ENCODE measurements at regions not wholly inside any gene's neighbourhood (a gene's known extent, or its start where the extent isn't known, plus 50 kb on each side); places are given as distances from the start of the nearest gene placed in this dataset.

GRCh38 chr9:30522061-30522460 lies 1862.4 kb upstream of the ACO1 start:
- H3K27me3 ChIP-seq (ENCODE audit: insufficient read depth, low read length): no peaks in the 10 kb centered on the region
- no peak overlapping the region for H3K9ac ChIP-seq (ENCODE audit: low read length)
- no peaks in the 10 kb centered on the region for H3K9me2 ChIP-seq (ENCODE audit: low read depth, low read length)
- no peak overlapping the region for H3K4me3 ChIP-seq (ENCODE audit: low read depth, low read length, poor library complexity, severe bottlenecking)
- H3F3A ChIP-seq (ENCODE audit: insufficient read depth, low read length): no peaks in the 10 kb centered on the region
- TF ChIP-seq CTCF (IDR thresholded peaks at IDR 0.05; ENCODE audit: low read length) (no peak), EZH2 (IDR thresholded peaks at IDR 0.05; ENCODE audit: borderline replicate concordance, low read length) (no peak)
- no peak overlapping the region for H3K27ac ChIP-seq (ENCODE audit: low read depth, low read length, poor library complexity, severe bottlenecking)
- H3K36me3 ChIP-seq (ENCODE audit: insufficient read depth, low read length): no peaks in the 10 kb centered on the region
- H2AFZ ChIP-seq (ENCODE audit: low read length): no peak overlapping the region
- no peaks in the 10 kb centered on the region for H3K9me3 ChIP-seq (ENCODE audit: low read length)
- no peak overlapping the region for H3K4me2 ChIP-seq (ENCODE audit: low read length)
- H3K4me1 ChIP-seq (ENCODE audit: insufficient read depth, low read length, severe bottlenecking): no peaks in the 10 kb centered on the region
- no peaks in the 10 kb centered on the region for H3K79me2 ChIP-seq (ENCODE audit: insufficient read depth, low read length)
- H4K20me1 ChIP-seq (ENCODE audit: insufficient read depth, low read length): no peaks in the 10 kb centered on the region

GRCh38 chr9:30522486-30522885 lies 1862.0 kb upstream of the ACO1 start:
- Histone ChIP-seq H3K27me3 (ENCODE audit: insufficient read depth, low read length) (no peaks in the 10 kb centered on the region), H3K4me3 (ENCODE audit: low read depth, low read length, poor library complexity, severe bottlenecking) (no peak overlapping the region), H4K20me1 (ENCODE audit: insufficient read depth, low read length) (no peaks in the 10 kb centered on the region), H3K4me2 (ENCODE audit: low read length) (no peak overlapping the region), H3K79me2 (ENCODE audit: insufficient read depth, low read length) (no peaks in the 10 kb centered on the region), H3F3A (ENCODE audit: insufficient read depth, low read length) (no peaks in the 10 kb centered on the region), H3K27ac (ENCODE audit: low read depth, low read length, poor library complexity, severe bottlenecking) (no peak overlapping the region), H3K9me2 (ENCODE audit: low read depth, low read length) (no peaks in the 10 kb centered on the region), H2AFZ (ENCODE audit: low read length) (no peak overlapping the region), H3K9me3 (ENCODE audit: low read length) (no peaks in the 10 kb centered on the region), H3K36me3 (ENCODE audit: insufficient read depth, low read length) (no peaks in the 10 kb centered on the region), H3K4me1 (ENCODE audit: insufficient read depth, low read length, severe bottlenecking) (no peaks in the 10 kb centered on the region), H3K9ac (ENCODE audit: low read length) (no peak overlapping the region)
- TF ChIP-seq CTCF (IDR thresholded peaks at IDR 0.05; ENCODE audit: low read length) (no peak), EZH2 (IDR thresholded peaks at IDR 0.05; ENCODE audit: borderline replicate concordance, low read length) (no peak)

- Histone ChIP-seq H2AFZ (ENCODE audit: low read length) (no peak overlapping the region), H3K79me2 (ENCODE audit: insufficient read depth, low read length) (no peaks in the 10 kb centered on the region), H3K4me1 (ENCODE audit: insufficient read depth, low read length, severe bottlenecking) (no peaks in the 10 kb centered on the region), H3K36me3 (ENCODE audit: insufficient read depth, low read length) (no peaks in the 10 kb centered on the region), H3K9me2 (ENCODE audit: low read depth, low read length) (no peaks in the 10 kb centered on the region), H3K9me3 (ENCODE audit: low read length) (no peaks in the 10 kb centered on the region), H4K20me1 (ENCODE audit: insufficient read depth, low read length) (no peaks in the 10 kb centered on the region), H3K4me3 (ENCODE audit: low read depth, low read length, poor library complexity, severe bottlenecking) (no peak overlapping the region), H3K27ac (ENCODE audit: low read depth, low read length, poor library complexity, severe bottlenecking) (no peak overlapping the region), H3F3A (ENCODE audit: insufficient read depth, low read length) (no peaks in the 10 kb centered on the region), H3K27me3 (ENCODE audit: insufficient read depth, low read length) (no peaks in the 10 kb centered on the region), H3K4me2 (ENCODE audit: low read length) (no peak overlapping the region), H3K9ac (ENCODE audit: low read length) (no peak overlapping the region)
- TF ChIP-seq EZH2 (IDR thresholded peaks at IDR 0.05; ENCODE audit: borderline replicate concordance, low read length): no peak
- no peak for TF ChIP-seq CTCF (IDR thresholded peaks at IDR 0.05; ENCODE audit: low read length)
These were observed 1860.1 kb upstream of the ACO1 start for GRCh38 chr9:30524311-30524710.
